ENCODE measurements at regions not wholly inside any gene's neighbourhood (a gene's known extent, or its start where the extent isn't known, plus 50 kb on each side); places are given as distances from the start of the nearest gene placed in this dataset.

DNA sequence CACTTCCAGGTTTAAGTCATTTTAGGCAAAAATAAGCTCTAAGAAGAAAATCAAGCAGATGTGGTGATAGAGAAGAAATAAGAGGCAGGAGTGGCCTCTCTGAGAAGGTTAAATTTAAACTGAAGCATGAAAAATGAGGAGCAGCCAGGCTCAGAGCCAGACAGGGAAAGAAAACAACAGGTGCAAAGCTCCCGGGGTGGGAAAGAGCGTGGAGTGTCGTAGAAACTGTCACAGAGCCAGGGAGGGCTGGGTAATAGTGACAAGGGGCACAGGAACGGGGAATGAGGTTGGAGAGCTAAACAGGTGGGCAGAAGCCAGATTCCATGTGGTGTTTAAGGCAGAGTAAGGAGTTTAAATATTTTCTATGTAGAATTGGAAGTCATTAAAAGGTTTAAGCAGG is 132.1 kb upstream of the BLID start:
- in situ Hi-C loops (cut with HindIII; ENCODE audit: low sequenced_read_pairs), result no loop called here

DNA sequence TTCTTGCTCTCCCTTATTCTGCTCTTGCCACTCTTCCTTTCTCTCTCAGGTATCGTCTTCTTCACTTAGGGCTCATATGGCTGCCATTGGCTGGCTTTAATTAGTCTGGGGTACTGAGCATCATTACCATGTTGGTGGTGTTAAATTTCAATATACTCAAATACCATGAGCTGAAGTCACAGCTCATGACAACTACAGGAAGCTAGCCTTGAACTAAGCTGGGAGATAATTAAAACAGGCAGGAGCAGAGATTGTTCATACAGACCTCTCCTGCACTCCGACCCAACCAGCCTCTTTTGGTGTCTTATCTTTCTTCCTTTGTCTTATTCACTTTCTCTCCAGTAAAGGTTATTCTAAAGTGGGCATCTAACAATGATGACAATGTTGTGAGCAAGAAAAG is 130.9 kb upstream of the BLID start:
- in situ Hi-C loops (cut with HindIII; ENCODE audit: low sequenced_read_pairs), result no loop called here

DNA sequence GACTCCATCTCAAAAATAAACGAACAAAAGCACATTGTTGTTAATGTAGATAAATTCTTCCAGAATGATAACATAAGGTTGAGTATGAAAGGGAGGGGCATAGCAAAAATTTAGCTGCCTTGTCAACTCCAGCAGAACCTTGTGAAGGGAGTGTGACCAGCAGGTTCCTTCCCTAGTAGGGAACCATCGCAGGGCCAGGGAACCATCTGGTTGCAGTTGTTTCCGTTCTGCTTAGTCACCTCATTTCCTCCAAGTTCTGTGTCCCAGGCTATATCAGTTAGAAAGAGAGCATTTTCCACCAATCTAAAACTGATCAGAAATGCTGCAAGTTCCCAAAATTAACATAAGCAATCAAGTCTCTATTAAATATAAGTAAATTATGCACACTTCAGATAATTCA is 126.7 kb upstream of the BLID start:
- in situ Hi-C loops (cut with HindIII; ENCODE audit: low sequenced_read_pairs), result no loop called here

DNA sequence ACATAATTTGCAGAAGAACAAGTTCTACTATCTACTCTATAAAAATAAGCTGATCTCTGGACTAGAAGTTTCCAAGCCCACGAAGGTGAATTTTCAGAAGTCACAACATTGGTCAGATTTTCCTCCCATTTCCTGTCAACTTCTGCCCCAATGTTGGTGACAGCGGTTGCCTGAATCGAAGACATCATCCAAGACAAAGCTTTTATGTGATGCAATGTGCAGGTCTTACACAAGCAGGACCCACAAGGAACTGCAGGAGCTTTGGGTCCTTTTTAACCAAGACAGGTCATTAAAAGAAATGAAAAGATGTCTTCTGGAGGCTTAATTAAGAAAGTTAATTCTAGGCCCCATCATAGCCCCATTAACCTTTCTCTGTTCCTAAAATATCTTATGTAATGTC is 125.6 kb upstream of the BLID start:
- in situ Hi-C loops (cut with HindIII; ENCODE audit: low sequenced_read_pairs), result no loop called here

- in situ Hi-C loops (cut with HindIII; ENCODE audit: low sequenced_read_pairs), result no loop called here
Measured at GRCh38 chr11:122240638-122241037, 124.6 kb upstream of the BLID start.

DNA sequence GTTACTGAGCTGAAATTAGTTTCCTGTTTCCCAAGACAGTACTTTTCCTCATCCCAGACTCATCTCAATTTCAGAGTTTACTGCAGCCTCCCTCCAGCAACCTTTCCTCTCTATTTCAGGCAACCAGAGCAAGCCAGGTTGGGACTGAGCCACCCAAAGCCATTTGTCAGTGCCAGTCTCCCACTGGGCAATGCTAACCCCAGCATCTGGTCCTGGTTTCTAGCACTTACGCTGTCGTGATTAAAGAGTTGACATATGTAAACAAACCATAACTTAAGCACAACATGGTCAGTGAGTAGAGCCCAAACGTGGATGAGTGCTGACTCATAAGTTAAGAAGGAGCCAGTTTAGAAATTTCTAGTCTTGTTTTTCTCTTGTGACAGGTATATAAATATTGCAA is 119.6 kb upstream of the BLID start:
- in situ Hi-C loops (cut with HindIII; ENCODE audit: low sequenced_read_pairs), result no loop called here

- in situ Hi-C loops (cut with HindIII; ENCODE audit: low sequenced_read_pairs), result no loop called here
Measured at GRCh38 chr11:122234780-122235179, 118.8 kb upstream of the BLID start.

DNA sequence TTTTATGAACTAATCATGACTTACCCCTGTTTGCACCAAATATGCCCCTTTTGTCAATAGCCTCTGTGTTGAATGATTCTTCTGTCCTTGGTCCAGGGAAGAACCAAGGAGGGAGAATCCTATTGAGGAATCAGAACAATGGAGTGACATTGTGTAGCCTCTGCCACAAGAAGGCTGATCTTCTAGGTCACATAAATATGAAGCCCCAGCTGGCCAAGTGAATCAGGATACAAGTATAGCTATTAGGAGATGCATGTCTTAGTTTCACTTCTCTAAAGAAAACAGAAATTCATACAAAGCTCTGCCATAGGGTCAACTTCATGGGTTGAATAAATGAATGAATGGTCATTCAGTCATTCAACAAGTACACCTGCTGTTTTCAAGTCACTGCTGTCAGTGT is 118.2 kb upstream of the BLID start:
- in situ Hi-C loops (cut with HindIII; ENCODE audit: low sequenced_read_pairs), result no loop called here

GRCh38 chr11:122232985-122233384 is 117.0 kb upstream of the BLID start:
- in situ Hi-C loops (cut with HindIII; ENCODE audit: low sequenced_read_pairs), result no loop called here

DNA sequence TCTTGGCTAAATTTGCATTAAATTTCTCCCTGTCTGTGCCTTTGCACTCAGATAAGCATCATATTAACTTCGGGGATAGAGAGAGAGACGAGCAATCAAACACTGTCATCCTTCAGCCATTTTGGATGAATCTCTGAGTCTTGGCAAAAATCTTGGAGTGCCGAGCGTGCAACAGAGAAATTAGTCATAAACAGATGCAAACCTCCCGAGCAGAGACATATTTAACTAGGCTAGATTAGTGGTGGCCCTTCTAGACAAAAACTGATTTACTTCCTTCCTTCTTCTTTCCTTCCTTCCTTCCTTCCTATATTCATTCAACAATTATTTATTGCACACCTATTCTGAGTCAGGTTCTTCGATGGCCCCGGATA is 114.4 kb upstream of the BLID start:
- in situ Hi-C loops (cut with HindIII; ENCODE audit: low sequenced_read_pairs), result no loop called here

DNA sequence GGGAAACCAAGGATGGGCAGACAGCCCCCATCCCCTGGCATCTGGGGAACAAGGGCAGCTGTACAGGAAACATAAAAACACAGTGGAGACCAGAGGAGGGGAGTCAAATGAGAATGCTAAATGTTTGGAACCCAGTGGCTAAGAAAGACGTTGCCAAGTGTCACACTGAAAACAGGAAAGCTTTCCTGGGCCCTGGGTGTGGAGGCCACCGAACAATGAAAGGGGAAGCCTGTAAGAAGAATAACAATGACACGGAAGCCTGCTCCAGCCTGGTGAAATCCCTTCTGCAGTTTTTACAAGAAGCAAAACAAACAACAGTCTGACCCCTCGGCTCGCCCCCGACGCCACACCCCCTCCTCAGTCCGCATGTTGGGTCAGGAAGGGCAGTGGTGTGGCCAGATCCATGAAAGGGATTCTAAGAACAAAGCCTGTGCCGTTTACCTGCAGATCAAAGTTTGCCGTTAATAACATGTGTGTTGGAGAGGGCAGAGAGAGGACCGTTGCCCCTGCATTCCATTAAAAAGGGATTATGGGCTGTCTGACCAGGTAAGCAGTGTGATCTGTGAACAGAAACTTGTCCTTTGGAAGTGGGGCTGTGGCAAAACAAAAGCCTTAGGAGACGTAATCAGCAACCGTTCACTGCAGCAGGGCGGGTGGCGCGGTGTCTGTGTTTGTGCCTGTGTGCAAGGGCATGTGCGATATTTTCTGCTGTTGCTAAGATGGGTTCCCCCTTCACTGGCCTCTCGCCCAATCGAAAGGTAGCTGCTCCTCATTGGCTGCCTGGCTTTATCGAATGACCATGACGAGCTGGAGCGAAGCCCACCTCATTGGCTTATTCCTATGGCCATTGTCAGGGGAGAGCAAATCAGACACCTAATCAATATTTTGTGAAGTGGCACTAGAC is 113.7 kb upstream of the BLID start:
- in situ Hi-C loops (cut with HindIII; ENCODE audit: low sequenced_read_pairs), result no loop called here

DNA sequence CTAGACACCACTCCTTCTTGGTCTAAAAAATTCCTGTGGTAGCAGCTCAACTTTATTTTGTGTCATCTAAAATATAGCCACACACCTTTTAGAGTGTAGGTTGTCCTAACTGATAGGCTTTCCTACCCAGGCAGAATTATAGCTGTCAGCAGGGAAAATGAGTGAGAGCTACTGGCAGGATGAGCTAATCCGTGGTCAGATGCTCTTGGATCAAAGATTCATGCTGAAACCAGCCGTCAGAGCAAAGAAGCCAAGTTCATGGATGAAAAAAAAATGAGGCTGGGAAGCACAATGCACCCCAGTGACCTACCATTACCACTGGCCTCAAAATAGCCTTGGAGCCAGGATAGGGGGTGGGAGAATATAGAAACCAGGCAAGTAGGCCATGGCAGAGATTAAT is 113.1 kb upstream of the BLID start:
- in situ Hi-C loops (cut with HindIII; ENCODE audit: low sequenced_read_pairs), result no loop called here

DNA sequence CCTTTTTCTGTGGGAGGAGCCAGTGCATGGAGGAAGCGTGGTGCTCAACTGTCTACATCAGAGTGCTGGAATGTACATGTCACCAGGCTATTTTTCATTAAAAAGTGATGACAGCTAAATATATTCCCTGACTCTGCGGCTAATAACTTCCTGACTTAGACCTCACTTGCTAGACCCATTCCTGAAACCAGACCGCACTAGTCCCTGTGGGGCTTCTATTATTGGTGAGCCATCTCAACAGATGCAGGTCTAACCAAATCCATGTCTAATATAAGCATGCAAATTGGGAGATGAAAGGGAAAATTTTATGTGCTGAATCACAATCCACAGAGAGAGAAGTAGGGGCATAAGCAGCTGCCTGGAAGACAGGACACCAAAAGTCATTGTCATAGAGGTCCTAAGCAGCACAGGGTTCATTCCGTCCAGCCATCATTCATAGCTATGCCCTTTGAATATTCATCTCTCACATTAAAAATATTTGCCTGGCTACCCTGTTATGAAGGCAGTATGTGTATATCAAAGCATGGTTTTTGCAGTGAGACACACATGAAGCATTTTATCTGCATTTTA is 110.9 kb upstream of the BLID start:
- in situ Hi-C loops (cut with HindIII; ENCODE audit: low sequenced_read_pairs), result no loop called here

DNA sequence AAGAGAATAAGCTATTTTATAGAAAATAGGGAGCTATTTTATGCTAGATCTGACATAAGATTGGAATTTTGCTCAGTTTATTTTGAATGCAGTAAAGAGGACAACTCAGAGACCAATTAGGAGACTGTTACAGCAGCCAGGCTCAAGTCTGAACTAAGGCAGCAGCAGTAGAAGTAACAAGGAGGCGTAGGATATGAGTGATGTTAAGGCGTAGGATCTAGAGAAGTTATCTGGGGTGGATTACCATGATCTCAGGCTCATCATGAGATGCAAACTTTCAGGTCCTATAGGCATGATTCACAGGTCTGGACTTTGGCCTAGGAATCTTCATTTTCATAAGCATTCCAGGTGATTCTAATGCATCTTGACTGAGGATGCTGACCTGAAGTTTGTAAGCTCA is 108.9 kb upstream of the BLID start:
- in situ Hi-C loops (cut with HindIII; ENCODE audit: low sequenced_read_pairs), result no loop called here

- in situ Hi-C loops (cut with HindIII; ENCODE audit: low sequenced_read_pairs), result no loop called here
Measured at GRCh38 chr11:122220321-122220720, 104.3 kb upstream of the BLID start.

- in situ Hi-C loops (cut with HindIII; ENCODE audit: low sequenced_read_pairs), result no loop called here
Measured at GRCh38 chr11:122219791-122220190, 103.8 kb upstream of the BLID start.

GRCh38 chr11:122215244-122215992 is 99.4 kb upstream of the BLID start:
- in situ Hi-C loops (cut with HindIII; ENCODE audit: low sequenced_read_pairs), result no loop called here

DNA sequence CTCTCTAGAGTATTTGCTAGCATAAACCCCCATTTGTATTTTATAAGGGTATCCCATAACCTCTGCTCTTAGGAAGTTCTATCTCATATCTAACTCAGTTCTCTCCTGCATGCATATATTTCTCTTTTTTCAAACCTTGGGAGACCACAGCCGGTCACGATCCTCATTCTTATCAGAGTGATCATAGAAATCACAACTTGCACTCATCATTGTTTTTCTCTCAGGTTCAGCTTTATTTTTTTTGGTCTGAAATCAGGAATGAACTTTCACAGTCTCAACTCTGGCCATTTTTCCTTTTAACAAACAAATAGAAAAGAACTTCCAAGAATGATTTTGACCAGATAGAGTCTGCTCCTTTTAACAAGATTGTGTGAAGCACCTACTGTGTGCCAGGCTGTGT is 98.6 kb upstream of the BLID start:
- in situ Hi-C loops (cut with HindIII; ENCODE audit: low sequenced_read_pairs), result no loop called here

DNA sequence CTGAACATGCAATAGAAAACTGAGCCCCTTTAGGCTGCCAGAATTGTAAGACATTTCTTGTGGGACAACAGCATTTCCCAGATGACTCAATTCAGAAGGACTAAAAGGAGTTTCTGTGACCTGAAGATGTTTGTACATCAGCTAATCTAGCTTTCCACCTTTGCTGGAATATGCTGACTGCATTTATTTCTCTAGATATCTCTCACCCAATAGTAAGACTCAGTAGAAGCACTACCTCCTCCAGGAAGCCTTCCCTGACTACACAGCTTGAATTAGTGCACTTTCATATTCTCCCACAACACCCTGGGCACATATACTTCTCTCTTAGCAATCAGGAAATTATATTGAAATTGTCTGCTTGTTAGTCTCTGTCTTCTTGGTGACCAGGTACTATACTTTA is 98.1 kb upstream of the BLID start:
- in situ Hi-C loops (cut with HindIII; ENCODE audit: low sequenced_read_pairs), result no loop called here

DNA sequence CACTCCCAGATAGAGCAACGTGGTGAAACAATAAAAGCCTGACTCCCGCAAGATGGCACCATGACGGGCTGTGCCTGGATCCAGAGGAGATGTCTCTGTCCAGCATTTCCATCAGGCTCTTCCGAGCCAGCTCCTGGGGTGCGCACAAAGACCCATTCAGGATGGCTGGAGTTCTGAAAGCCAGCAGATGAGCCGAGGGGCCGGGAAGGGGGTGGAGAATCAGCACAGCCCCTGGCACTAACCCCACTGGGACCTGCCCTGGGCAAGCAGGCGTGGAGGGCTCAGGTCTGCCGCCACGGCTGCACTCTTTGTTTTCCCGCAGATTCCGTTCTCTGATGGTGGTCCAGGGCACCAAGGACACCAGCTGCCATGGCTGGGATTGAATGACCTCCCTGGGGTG is 97.2 kb upstream of the BLID start:
- in situ Hi-C loops (cut with HindIII; ENCODE audit: low sequenced_read_pairs), result no loop called here

DNA sequence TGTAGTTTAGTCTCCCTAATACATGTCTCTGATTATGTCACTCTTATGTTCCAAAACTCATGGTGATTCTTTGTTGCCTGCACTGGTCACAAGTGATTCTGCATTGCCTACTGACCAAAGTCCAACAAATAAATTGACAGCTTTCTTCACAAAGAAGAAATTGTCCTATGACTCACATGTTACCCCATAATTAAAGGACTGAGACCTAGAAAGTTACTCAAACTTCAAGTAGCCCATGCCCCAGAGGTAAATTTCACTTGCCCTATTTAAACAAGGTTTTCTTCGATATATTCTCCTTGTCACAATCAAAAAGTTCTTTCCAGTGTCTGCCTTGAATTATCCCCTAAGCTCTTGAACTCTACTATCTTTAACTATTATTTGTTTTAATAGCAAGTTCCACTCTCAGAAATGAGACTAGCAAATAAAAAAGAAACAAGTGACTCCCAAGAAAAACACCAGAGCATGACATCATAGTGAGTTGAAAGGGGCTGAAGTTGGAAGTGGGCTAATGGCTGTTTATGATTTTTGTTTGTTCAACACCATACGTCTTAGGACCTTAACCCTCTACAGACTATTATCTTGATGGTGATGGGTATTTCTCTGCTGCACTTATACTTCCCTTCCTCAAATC is 94.5 kb upstream of the BLID start:
- in situ Hi-C loops (cut with HindIII; ENCODE audit: low sequenced_read_pairs), result no loop called here
